GM12892 (cell line): ENCODE measurements at regions not wholly inside any gene's neighbourhood (a gene's known extent, or its start where the extent isn't known, plus 50 kb on each side); places are given as distances from the start of the nearest gene placed in this dataset.

ENCODE experiments used
- POLR2A ChIP-seq: IDR thresholded peaks from 2 replicates; pipeline ENCODE4 v1.6.1; 2011; ENCODE audit warnings: low read depth, low read length, control low read depth
- POLR2AphosphoS5 ChIP-seq: IDR thresholded peaks from 2 replicates; pipeline ENCODE4 v1.6.1; 2011; ENCODE audit warnings: low read depth, low read length, control low read depth
- TAF1 ChIP-seq: IDR thresholded peaks from 2 replicates; pipeline ENCODE4 v1.6.1; 2011; ENCODE audit warnings: low read depth, mild to moderate bottlenecking, control low read depth, low read length, borderline replicate concordance

DNA sequence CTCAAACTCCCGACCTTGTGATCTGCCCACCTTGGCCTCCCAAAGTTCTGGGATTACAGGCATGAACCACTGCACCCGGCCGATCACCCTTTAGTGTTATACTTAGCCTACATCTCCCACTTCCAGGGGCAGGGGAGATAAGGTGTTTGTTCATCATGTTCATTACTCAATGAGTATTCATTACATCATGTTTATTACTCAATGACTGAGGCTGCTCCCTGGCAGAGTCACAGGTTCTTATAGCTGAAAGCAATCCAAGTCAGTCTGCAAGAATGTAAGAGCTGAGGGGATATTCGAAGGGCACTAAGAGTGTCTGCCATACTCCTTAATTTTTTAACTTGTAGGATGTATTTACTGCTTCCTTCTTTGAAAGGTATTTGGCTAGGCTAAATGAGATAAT lies 214.2 kb downstream of the SPATA31D1 start:
- TF ChIP-seq POLR2A (no peak), POLR2AphosphoS5 (no peak), TAF1 (no peak)
